GM12873 (cell line): ENCODE measurements at regions not wholly inside any gene's neighbourhood (a gene's known extent, or its start where the extent isn't known, plus 50 kb on each side); places are given as distances from the start of the nearest gene placed in this dataset.

Source experiments
- TF ChIP-seq, protein P1 (sequence below): IDR thresholded peaks from 2 replicates; pipeline ENCODE4 v1.5.1; 2012; ENCODE audit warnings: low read depth, mild to moderate bottlenecking, moderate library complexity, low read length, control low read depth; ENCODE audit not compliant: insufficient read depth; ENCODE audit errors: missing control alignments

DNA sequence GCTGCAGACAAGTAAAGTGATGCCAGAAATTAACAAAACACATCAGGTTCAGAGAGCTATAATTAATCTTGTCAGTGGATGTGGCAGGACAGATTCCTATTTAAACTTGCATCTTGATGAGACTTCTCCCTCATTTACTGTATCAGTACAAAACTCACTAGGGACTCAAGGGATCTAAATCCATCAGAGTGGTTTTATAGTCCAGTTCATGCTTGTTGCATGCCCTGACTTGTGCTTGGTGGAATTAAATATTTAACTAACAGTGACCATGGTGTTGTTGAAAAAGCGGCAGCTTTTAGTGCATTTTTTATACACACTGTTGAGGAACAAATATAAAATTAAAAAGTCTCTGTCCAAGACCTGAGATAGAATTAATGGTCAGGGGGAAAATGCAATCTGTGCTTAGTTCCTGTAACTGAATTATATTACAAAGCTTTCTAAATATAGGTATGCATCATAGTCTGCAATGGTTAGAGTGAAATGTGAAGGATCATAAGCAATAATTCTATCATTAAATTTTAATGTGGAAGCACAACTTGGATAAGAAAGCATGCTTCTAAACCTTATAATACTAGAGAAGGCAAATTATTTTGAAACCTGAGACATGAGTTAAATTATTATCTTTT, 1475.5 kb upstream of the TENM4 start:
- TF ChIP-seq, protein P1, sequence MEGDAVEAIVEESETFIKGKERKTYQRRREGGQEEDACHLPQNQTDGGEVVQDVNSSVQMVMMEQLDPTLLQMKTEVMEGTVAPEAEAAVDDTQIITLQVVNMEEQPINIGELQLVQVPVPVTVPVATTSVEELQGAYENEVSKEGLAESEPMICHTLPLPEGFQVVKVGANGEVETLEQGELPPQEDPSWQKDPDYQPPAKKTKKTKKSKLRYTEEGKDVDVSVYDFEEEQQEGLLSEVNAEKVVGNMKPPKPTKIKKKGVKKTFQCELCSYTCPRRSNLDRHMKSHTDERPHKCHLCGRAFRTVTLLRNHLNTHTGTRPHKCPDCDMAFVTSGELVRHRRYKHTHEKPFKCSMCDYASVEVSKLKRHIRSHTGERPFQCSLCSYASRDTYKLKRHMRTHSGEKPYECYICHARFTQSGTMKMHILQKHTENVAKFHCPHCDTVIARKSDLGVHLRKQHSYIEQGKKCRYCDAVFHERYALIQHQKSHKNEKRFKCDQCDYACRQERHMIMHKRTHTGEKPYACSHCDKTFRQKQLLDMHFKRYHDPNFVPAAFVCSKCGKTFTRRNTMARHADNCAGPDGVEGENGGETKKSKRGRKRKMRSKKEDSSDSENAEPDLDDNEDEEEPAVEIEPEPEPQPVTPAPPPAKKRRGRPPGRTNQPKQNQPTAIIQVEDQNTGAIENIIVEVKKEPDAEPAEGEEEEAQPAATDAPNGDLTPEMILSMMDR = no peak

DNA sequence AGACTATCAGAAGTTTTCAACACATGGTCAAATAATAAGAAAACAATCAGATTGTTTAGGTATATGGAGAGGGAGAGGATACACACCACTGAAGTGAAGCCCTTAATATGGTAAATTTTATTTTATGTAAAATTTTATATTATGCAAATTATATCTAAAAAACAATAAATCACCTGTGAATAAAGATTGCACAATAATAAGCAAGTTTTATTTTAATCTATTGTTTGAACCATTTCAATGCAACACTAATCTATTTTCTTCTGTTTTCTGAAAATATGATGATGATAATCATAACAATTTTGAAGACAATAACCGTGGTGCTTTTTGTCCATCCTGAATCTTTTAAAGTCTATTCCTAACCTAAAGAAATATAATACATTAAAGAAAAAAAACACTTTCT, 1473.5 kb upstream of the TENM4 start:
- TF ChIP-seq, protein P1 = no peak

DNA sequence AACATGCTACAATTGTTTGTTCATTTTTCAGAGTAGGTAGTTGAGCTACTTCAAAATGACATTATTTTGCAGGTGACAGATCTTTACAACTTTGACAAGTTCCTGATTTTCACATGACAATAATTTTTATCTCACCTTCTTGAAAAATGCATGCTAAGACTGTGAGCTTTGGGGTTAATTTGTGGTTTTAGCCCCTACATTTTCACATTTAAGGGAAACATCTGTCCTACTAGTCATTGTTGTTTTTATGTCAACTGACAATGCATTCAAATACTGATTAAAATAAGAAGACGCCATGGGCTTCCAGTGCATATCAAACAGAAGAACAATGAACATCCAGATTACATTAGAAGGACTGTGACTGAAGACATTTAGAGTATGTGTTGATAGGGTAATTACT, 1470.8 kb upstream of the TENM4 start:
- TF ChIP-seq, protein P1 = no peak

DNA sequence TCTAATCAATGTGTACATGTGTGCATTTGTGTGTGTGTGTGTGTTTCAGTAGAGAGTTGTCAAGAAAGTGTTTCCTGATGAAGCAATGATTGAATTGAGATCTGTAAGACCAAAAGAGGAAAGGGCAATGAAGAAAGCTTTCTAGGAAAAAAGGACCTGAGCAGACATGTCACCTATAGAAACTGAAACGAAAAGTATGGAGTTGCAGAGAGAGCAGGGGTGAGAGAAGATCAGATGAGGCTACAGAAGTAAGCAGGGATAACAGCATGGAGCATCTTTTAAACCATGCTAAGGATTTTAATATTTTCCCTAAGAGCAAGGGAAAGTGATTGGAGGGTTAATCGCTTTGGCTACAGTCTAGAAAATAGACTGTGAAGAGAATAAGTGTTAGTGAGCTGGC, 1459.4 kb upstream of the TENM4 start:
- TF ChIP-seq, protein P1 = no peak

DNA sequence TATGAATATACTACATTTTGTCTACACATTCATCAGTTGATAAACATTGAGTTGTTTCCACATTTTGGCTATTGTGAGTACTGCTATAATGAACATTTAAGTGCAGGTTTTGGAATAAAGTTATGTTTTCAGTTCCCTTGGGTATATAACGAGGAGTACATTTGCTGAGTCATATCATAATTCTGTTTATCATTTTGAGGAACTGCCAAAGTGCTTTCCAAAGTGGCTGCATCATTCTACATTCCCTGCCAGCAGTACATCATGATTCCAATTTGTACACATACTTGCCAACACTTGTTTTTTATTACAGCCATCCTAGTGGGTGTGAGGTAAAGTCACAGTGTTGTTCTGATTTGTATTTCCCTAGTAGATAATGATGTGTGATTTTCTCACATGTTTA, 1458.6 kb upstream of the TENM4 start:
- TF ChIP-seq, protein P1 = no peak

DNA sequence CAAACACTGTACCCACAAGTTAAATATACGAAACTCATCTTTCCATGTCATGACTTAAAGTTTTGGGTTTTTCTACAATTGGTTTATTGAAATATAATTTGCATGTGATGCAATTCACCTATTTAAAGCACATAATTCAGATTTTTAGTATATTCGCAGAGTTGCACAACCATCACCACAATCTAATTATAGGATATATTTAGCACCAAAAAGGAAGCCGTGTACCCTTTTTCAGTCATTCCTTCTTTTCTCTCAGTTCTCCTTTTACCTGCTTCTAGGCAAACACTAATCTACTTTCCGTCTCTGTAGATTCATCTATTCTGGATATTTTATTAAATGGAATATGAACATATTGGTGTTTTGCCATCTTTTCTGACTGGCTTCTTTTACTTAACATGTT, 1458.1 kb upstream of the TENM4 start:
- TF ChIP-seq, protein P1 = no peak

DNA sequence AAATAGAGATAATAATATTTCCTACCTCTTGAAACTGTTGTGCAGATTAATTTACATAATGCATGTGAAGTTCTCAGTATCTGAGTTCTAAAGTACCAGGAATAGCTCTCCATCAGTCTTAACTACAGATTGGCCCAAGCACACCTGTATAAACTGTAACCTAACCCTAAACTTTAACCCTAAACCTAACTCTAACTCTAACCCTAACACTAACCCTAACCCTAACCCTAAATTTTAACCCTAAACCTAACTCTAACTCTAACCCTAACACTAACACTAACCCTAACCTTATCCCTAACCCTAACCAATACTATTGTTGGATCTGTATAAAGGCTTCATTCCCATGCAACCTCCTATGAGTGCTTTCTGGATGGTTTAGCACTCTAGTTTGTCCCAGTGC, 1445.9 kb upstream of the TENM4 start:
- TF ChIP-seq, protein P1 = no peak
